H9 (cell line): ENCODE measurements at regions not wholly inside any gene's neighbourhood (a gene's known extent, or its start where the extent isn't known, plus 50 kb on each side); places are given as distances from the start of the nearest gene placed in this dataset.

Source experiments
- DNase-seq: peaks from one replicate; pipeline ENCODE4 v3.0.0-alpha.2; 2017
- H2AFZ ChIP-seq: one replicate; pipeline ENCODE4 v1.6.1; 2013; ENCODE audit warnings: mild to moderate bottlenecking, low read length, control low read depth, moderate library complexity
- H2AK5ac ChIP-seq: 2 replicates; pipeline ENCODE4 v1.6.1; 2013; ENCODE audit warnings: low read length, control low read depth, mixed read lengths; ENCODE audit not compliant: insufficient read length
- H2BK120ac ChIP-seq: one replicate; pipeline ENCODE4 v1.6.1; 2013; ENCODE audit warnings: low read depth, mild to moderate bottlenecking, low read length, control low read depth, inconsistent platforms; ENCODE audit not compliant: poor library complexity, severe bottlenecking
- H2BK12ac ChIP-seq: 2 replicates; pipeline ENCODE4 v1.6.1; 2013; ENCODE audit warnings: low read length, control low read depth, mixed read lengths, low read depth; ENCODE audit not compliant: insufficient read length
- H2BK15ac ChIP-seq: 2 replicates; pipeline ENCODE4 v1.6.1; 2013; ENCODE audit warnings: low read depth, low read length, control low read depth
- H2BK20ac ChIP-seq: one replicate; pipeline ENCODE4 v1.6.1; 2013; ENCODE audit warnings: low read depth, mild to moderate bottlenecking, low read length, control low read depth, inconsistent platforms; ENCODE audit not compliant: poor library complexity, severe bottlenecking
- H2BK5ac ChIP-seq: 2 replicates; pipeline ENCODE4 v1.6.1; 2013; ENCODE audit warnings: low read length, control low read depth, mixed read lengths; ENCODE audit not compliant: insufficient read length
- H3K14ac ChIP-seq: 2 replicates; pipeline ENCODE4 v1.6.1; 2013; ENCODE audit warnings: low read length, control low read depth; ENCODE audit not compliant: insufficient read depth
- H3K18ac ChIP-seq: 2 replicates; pipeline ENCODE4 v1.6.1; 2013; ENCODE audit warnings: low read depth, mild to moderate bottlenecking, mixed read lengths, low read length, control low read depth; ENCODE audit not compliant: insufficient read length
- H3K23ac ChIP-seq: 2 replicates; pipeline ENCODE4 v1.6.1; 2013; ENCODE audit warnings: low read length, control low read depth, mixed read lengths, low read depth; ENCODE audit not compliant: insufficient read length
- H3K23me2 ChIP-seq: 2 replicates; pipeline ENCODE4 v1.6.1; 2013; ENCODE audit warnings: low read depth, mild to moderate bottlenecking, mixed read lengths, low read length, control low read depth; ENCODE audit not compliant: insufficient read length, poor library complexity, severe bottlenecking
- H3K27ac ChIP-seq: 2 replicates; pipeline ENCODE4 v1.5.1; 2013; ENCODE audit warnings: low read length, control low read depth, mixed read lengths, low read depth; ENCODE audit not compliant: insufficient read length
- H3K27me3 ChIP-seq: 2 replicates; pipeline ENCODE4 v1.6.1; 2013; ENCODE audit warnings: low read length, control low read depth, inconsistent platforms; ENCODE audit not compliant: insufficient read depth
- H3K4ac ChIP-seq: 2 replicates; pipeline ENCODE4 v1.6.1; 2013; ENCODE audit warnings: low read depth, mild to moderate bottlenecking, control low read depth, inconsistent platforms, low read length, moderate library complexity
- H3K4me1 ChIP-seq: 2 replicates; pipeline ENCODE4 v1.6.1; 2013; ENCODE audit warnings: low read length, control low read depth, inconsistent platforms; ENCODE audit not compliant: insufficient read depth
- H3K4me2 ChIP-seq: 2 replicates; pipeline ENCODE4 v1.6.1; 2013; ENCODE audit warnings: low read length, control low read depth, mixed read lengths; ENCODE audit not compliant: insufficient read length, insufficient read depth
- H3K56ac ChIP-seq: 2 replicates; pipeline ENCODE4 v1.6.1; 2013; ENCODE audit warnings: low read depth, mild to moderate bottlenecking, mixed read lengths, low read length, control low read depth; ENCODE audit not compliant: insufficient read length
- H3K79me1 ChIP-seq: 2 replicates; pipeline ENCODE4 v1.6.1; 2013; ENCODE audit warnings: low read depth, mild to moderate bottlenecking, moderate library complexity, low read length, control low read depth, inconsistent platforms; ENCODE audit not compliant: insufficient read depth, poor library complexity, severe bottlenecking
- H3K79me2 ChIP-seq: 2 replicates; pipeline ENCODE4 v1.6.1; 2013; ENCODE audit warnings: low read length, control low read depth, inconsistent platforms; ENCODE audit not compliant: insufficient read depth
- H3K9ac ChIP-seq: 2 replicates; pipeline ENCODE4 v1.6.1; 2013; ENCODE audit warnings: low read length, control low read depth, mixed read lengths; ENCODE audit not compliant: insufficient read length; ENCODE audit errors: extremely low read depth
- H3K9me3 ChIP-seq: one replicate; pipeline ENCODE4 v1.6.1; 2013; ENCODE audit warnings: low read depth, low read length, inconsistent platforms; ENCODE audit not compliant: control insufficient read depth
- H3T11ph ChIP-seq: one replicate; pipeline ENCODE4 v1.6.1; 2013; ENCODE audit warnings: mild to moderate bottlenecking, low read length, control low read depth, inconsistent platforms
- H4K20me1 ChIP-seq: one replicate; pipeline ENCODE4 v1.6.1; 2013; ENCODE audit not compliant: control insufficient read depth, insufficient read length, insufficient read depth
- H4K5ac ChIP-seq: 2 replicates; pipeline ENCODE4 v1.6.1; 2013; ENCODE audit warnings: low read depth, mild to moderate bottlenecking, mixed read lengths, low read length, control low read depth; ENCODE audit not compliant: insufficient read length
- H4K8ac ChIP-seq: replicated peaks from 2 replicates; pipeline ENCODE4 v1.6.1; 2013; ENCODE audit warnings: low read length, control low read depth, mixed read lengths, low read depth; ENCODE audit not compliant: insufficient read length
- H4K91ac ChIP-seq: 2 replicates; pipeline ENCODE4 v1.6.1; 2013; ENCODE audit warnings: low read depth, mild to moderate bottlenecking, moderate library complexity, mixed read lengths, low read length, control low read depth; ENCODE audit not compliant: insufficient read length
- H3K27ac Mint-ChIP-seq, 3 experiments: 2 replicates in 2 of 3; 3 replicates in 1 of 3; pipeline ENCODE4 v1.8.0; 2020 to 2021; ENCODE audit warnings: mixed read lengths in 3 of 3, mild to moderate bottlenecking in 1 of 3, moderate library complexity in 1 of 3
- H3K27me3 Mint-ChIP-seq: 2 replicates; pipeline ENCODE4 v1.8.0; 2021; ENCODE audit warnings: low read depth, mild to moderate bottlenecking, moderate library complexity, mixed read lengths
- H3K36me3 Mint-ChIP-seq, 3 experiments: 2 replicates in 2 of 3; 3 replicates in 1 of 3; pipeline ENCODE4 v1.8.0; 2020 to 2021; ENCODE audit warnings: low read depth in 3 of 3, mixed read lengths in 3 of 3; ENCODE audit not compliant: insufficient read depth in 1 of 3
- H3K4me1 Mint-ChIP-seq, 2 experiments: 2 replicates each; pipeline ENCODE4 v1.8.0; 2020; ENCODE audit warnings: mixed read lengths in 2 of 2
- H3K4me3 Mint-ChIP-seq, 2 experiments: 2 replicates in 1 of 2; 3 replicates in 1 of 2; pipeline ENCODE4 v1.8.0; 2020 to 2021; ENCODE audit warnings: mild to moderate bottlenecking in 2 of 2, mixed read lengths in 2 of 2, moderate library complexity in 1 of 2
- H3K9me3 Mint-ChIP-seq, 2 experiments: 2 replicates in 1 of 2; 3 replicates in 1 of 2; pipeline ENCODE4 v1.8.0; 2020; ENCODE audit warnings: mild to moderate bottlenecking in 2 of 2, mixed read lengths in 2 of 2, moderate library complexity in 1 of 2
- WGBS: extraction: QIAGEN DNeasy Blood & Tissue Kit; methylation state at CpG from one replicate; pipeline ENCODE4 v1.1.7; 2013; ENCODE audit warnings: missing lambda C conversion rate, low lambda C conversion rate, mixed read lengths; ENCODE audit not compliant: insufficient read length; ENCODE audit errors: extremely low coverage; 5-methylcytosine and 5-hydroxymethylcytosine counted together
- TF ChIP-seq, protein P1 (sequence below): fragments of 200-600 bp; sonication (generic); conservative IDR thresholded peaks from 3 replicates; pipeline ENCODE4 v1.8.0; 2021; ENCODE audit warnings: antibody characterized with exemption, mild to moderate bottlenecking

GRCh38 chr22:45093609-45094008 lies 70.1 kb upstream of the NUP50 start:
- H3K36me3 Mint-ChIP-seq: no peaks in the 10 kb centered on the region
- H4K91ac ChIP-seq: no peak overlapping the region

More at GRCh38 chr22:45093609-45094008, 70.1 kb upstream of the NUP50 start:
- Mint-ChIP-seq H3K4me3 (no peak overlapping the region), H3K27me3 (peaks cover 29% of the 10 kb centered on the region), H3K27ac (no peak overlapping the region), H3K9me3 (peaks cover 0 to 5% of the 10 kb centered on the region in 2 experiments; a peak in 1 of 5 replicates), H3K4me1 (peaks cover 25 to 35% of the 10 kb centered on the region in 2 experiments)
- Histone ChIP-seq H3K4me1 (no peaks in the 10 kb centered on the region), H3T11ph (no peak overlapping the region), H2BK15ac (no peak overlapping the region), H3K4ac (no peak overlapping the region), H3K9me3 (no peaks in the 10 kb centered on the region), H3K9ac (no peak overlapping the region), H4K20me1 (no peaks in the 10 kb centered on the region), H3K14ac (no peak overlapping the region), H3K79me2 (no peaks in the 10 kb centered on the region), H2AK5ac (no peak overlapping the region), H3K23ac (no peak overlapping the region), H3K27ac (no peak overlapping the region), H3K18ac (no peak overlapping the region), H3K4me2 (no peak overlapping the region), H2BK120ac (no peak overlapping the region), H3K23me2 (no peaks in the 10 kb centered on the region), H3K27me3 (no peaks in the 10 kb centered on the region), H2BK20ac (no peak overlapping the region), H2BK5ac (no peak overlapping the region), H4K8ac (no peak overlapping the region), H3K79me1 (no peaks in the 10 kb centered on the region), H2BK12ac (no peak overlapping the region), H3K56ac (no peak overlapping the region), H4K5ac (no peak overlapping the region), H2AFZ (no peak overlapping the region)
- DNase-seq: no peak
- no CpG with 5 or more reads among the region's 9 CpGs for WGBS
- TF ChIP-seq, protein P1, sequence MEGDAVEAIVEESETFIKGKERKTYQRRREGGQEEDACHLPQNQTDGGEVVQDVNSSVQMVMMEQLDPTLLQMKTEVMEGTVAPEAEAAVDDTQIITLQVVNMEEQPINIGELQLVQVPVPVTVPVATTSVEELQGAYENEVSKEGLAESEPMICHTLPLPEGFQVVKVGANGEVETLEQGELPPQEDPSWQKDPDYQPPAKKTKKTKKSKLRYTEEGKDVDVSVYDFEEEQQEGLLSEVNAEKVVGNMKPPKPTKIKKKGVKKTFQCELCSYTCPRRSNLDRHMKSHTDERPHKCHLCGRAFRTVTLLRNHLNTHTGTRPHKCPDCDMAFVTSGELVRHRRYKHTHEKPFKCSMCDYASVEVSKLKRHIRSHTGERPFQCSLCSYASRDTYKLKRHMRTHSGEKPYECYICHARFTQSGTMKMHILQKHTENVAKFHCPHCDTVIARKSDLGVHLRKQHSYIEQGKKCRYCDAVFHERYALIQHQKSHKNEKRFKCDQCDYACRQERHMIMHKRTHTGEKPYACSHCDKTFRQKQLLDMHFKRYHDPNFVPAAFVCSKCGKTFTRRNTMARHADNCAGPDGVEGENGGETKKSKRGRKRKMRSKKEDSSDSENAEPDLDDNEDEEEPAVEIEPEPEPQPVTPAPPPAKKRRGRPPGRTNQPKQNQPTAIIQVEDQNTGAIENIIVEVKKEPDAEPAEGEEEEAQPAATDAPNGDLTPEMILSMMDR: no peak
